Activated naive CD8-positive, alpha-beta T cell treated with anti-CD3 and anti-CD28 coated beads for 36 hours (primary cell): ENCODE measurements at regions not wholly inside any gene's neighbourhood (a gene's known extent, or its start where the extent isn't known, plus 50 kb on each side); places are given as distances from the start of the nearest gene placed in this dataset.
A peak's percentile ranks its signal among the peaks of the same experiment; 100 is the strongest.

Source experiments
- DNase-seq: peaks from one replicate; pipeline ENCODE4 v3.0.0; 2021
- H3K27ac Mint-ChIP-seq: one replicate; pipeline ENCODE4 v1.8.0; 2022; ENCODE audit warnings: mild to moderate bottlenecking, moderate library complexity, mixed read lengths
- H3K27me3 Mint-ChIP-seq: one replicate; pipeline ENCODE4 v1.8.0; 2022; ENCODE audit warnings: mild to moderate bottlenecking, mixed read lengths
- H3K36me3 Mint-ChIP-seq: one replicate; pipeline ENCODE4 v1.8.0; 2021; ENCODE audit warnings: mild to moderate bottlenecking, mixed read lengths
- H3K4me1 Mint-ChIP-seq: one replicate; pipeline ENCODE4 v1.8.0; 2021; ENCODE audit warnings: mixed read lengths
- H3K4me3 Mint-ChIP-seq: one replicate; pipeline ENCODE4 v1.8.0; 2022; ENCODE audit warnings: mild to moderate bottlenecking, moderate library complexity, mixed read lengths
- H3K9me3 Mint-ChIP-seq: one replicate; pipeline ENCODE4 v1.8.0; 2022; ENCODE audit warnings: mixed read lengths

GRCh38 chr5:159439002-159439401 is 108.7 kb upstream of the IL12B start:
- Mint-ChIP-seq H3K9me3 (no peaks in the 10 kb centered on the region), H3K27ac (no peak overlapping the region), H3K4me1 (no peaks in the 10 kb centered on the region), H3K36me3 (no peaks in the 10 kb centered on the region), H3K27me3 (no peaks in the 10 kb centered on the region), H3K4me3 (no peak overlapping the region)
- DNase-seq = no peak

GRCh38 chr5:159440235-159440634 is 109.9 kb upstream of the IL12B start:
- Mint-ChIP-seq H3K9me3 (no peaks in the 10 kb centered on the region), H3K4me1 (peaks cover 2% of the 10 kb centered on the region), H3K27ac (no peak overlapping the region), H3K36me3 (no peaks in the 10 kb centered on the region), H3K27me3 (peaks cover 7% of the 10 kb centered on the region), H3K4me3 (no peak overlapping the region)
- DNase-seq = no peak

- H3K36me3 Mint-ChIP-seq = no peaks in the 10 kb centered on the region
- H3K27ac Mint-ChIP-seq = no peak overlapping the region
- peaks cover 11% of the 10 kb centered on the region for H3K27me3 Mint-ChIP-seq
- H3K4me3 Mint-ChIP-seq = no peak overlapping the region
- DNase-seq = no peak
- H3K9me3 Mint-ChIP-seq = no peaks in the 10 kb centered on the region
- H3K4me1 Mint-ChIP-seq = peaks cover 2% of the 10 kb centered on the region
Observed at GRCh38 chr5:159440968-159441367, 110.7 kb upstream of the IL12B start.

GRCh38 chr5:159441441-159441840 is 111.2 kb upstream of the IL12B start:
- DNase-seq = no peak
- H3K4me1 Mint-ChIP-seq = peaks cover 2% of the 10 kb centered on the region
- no peaks in the 10 kb centered on the region for H3K9me3 Mint-ChIP-seq
- H3K27me3 Mint-ChIP-seq = peaks cover 11% of the 10 kb centered on the region
- H3K4me3 Mint-ChIP-seq = no peak overlapping the region
- H3K27ac Mint-ChIP-seq = no peak overlapping the region
- H3K36me3 Mint-ChIP-seq = no peaks in the 10 kb centered on the region

GRCh38 chr5:159442206-159442850 is 112.0 kb upstream of the IL12B start:
- peaks cover 11% of the 10 kb centered on the region for H3K27me3 Mint-ChIP-seq

GRCh38 chr5:159444441-159445082 is 114.3 kb upstream of the IL12B start:
- Mint-ChIP-seq H3K9me3 (no peaks in the 10 kb centered on the region), H3K4me3 (no peak overlapping the region), H3K4me1 (peaks cover 2% of the 10 kb centered on the region), H3K36me3 (no peaks in the 10 kb centered on the region), H3K27ac (no peak overlapping the region), H3K27me3 (peaks cover 11% of the 10 kb centered on the region)
- no peak for DNase-seq

More at GRCh38 chr5:159442206-159442850, 112.0 kb upstream of the IL12B start:
- H3K9me3 Mint-ChIP-seq = no peaks in the 10 kb centered on the region
- no peaks in the 10 kb centered on the region for H3K36me3 Mint-ChIP-seq
- DNase-seq = no peak
- no peak overlapping the region for H3K27ac Mint-ChIP-seq
- no peak overlapping the region for H3K4me3 Mint-ChIP-seq
- H3K4me1 Mint-ChIP-seq = peaks cover 2% of the 10 kb centered on the region

GRCh38 chr5:159447116-159447515 is 116.8 kb upstream of the IL12B start:
- Mint-ChIP-seq H3K4me3 (no peak overlapping the region), H3K4me1 (peaks cover 2% of the 10 kb centered on the region), H3K27me3 (peaks cover 11% of the 10 kb centered on the region), H3K36me3 (no peaks in the 10 kb centered on the region), H3K9me3 (no peaks in the 10 kb centered on the region), H3K27ac (no peak overlapping the region)
- no peak for DNase-seq

GRCh38 chr5:159448841-159449407 is 118.6 kb upstream of the IL12B start:
- Mint-ChIP-seq H3K4me1 (peaks cover 4% of the 10 kb centered on the region), H3K36me3 (no peaks in the 10 kb centered on the region), H3K9me3 (no peaks in the 10 kb centered on the region), H3K27ac (no peak overlapping the region), H3K27me3 (peaks cover 11% of the 10 kb centered on the region), H3K4me3 (no peak overlapping the region)
- DNase-seq = no peak

GRCh38 chr5:159449925-159450324 is 119.6 kb upstream of the IL12B start:
- Mint-ChIP-seq H3K4me1 (peaks cover 2% of the 10 kb centered on the region), H3K27me3 (peaks cover 15% of the 10 kb centered on the region), H3K9me3 (no peaks in the 10 kb centered on the region), H3K4me3 (no peak overlapping the region), H3K27ac (no peak overlapping the region), H3K36me3 (no peaks in the 10 kb centered on the region)
- no peak for DNase-seq

GRCh38 chr5:159450417-159450816 is 120.1 kb upstream of the IL12B start:
- Mint-ChIP-seq H3K27ac (no peak overlapping the region), H3K27me3 (peaks cover 16% of the 10 kb centered on the region), H3K4me1 (peaks cover 2% of the 10 kb centered on the region), H3K36me3 (no peaks in the 10 kb centered on the region), H3K4me3 (no peak overlapping the region), H3K9me3 (no peaks in the 10 kb centered on the region)
- DNase-seq = no peak

GRCh38 chr5:159451197-159452052 is 121.1 kb upstream of the IL12B start:
- H3K27me3 Mint-ChIP-seq = peaks cover 15% of the 10 kb centered on the region

GRCh38 chr5:159452480-159453167 is 122.3 kb upstream of the IL12B start:
- Mint-ChIP-seq H3K9me3 (no peaks in the 10 kb centered on the region), H3K27ac (no peak overlapping the region), H3K27me3 (peaks cover 15% of the 10 kb centered on the region), H3K4me3 (no peak overlapping the region), H3K4me1 (peaks cover 21% of the 10 kb centered on the region), H3K36me3 (no peaks in the 10 kb centered on the region)
- no peak for DNase-seq

More at GRCh38 chr5:159451197-159452052, 121.1 kb upstream of the IL12B start:
- Mint-ChIP-seq H3K36me3 (no peaks in the 10 kb centered on the region), H3K4me3 (no peak overlapping the region), H3K4me1 (peaks cover 11% of the 10 kb centered on the region), H3K27ac (no peak overlapping the region), H3K9me3 (no peaks in the 10 kb centered on the region)
- DNase-seq = no peak

GRCh38 chr5:159453209-159453608 is 122.9 kb upstream of the IL12B start:
- Mint-ChIP-seq H3K9me3 (peaks cover 1% of the 10 kb centered on the region), H3K36me3 (no peaks in the 10 kb centered on the region), H3K27ac (no peak overlapping the region), H3K4me3 (no peak overlapping the region), H3K27me3 (peaks cover 15% of the 10 kb centered on the region), H3K4me1 (peaks cover 26% of the 10 kb centered on the region)
- DNase-seq = no peak

GRCh38 chr5:159456261-159456660 is 126.0 kb upstream of the IL12B start:
- H3K9me3 Mint-ChIP-seq = peaks cover 4% of the 10 kb centered on the region
- H3K36me3 Mint-ChIP-seq = peaks cover 1% of the 10 kb centered on the region
- DNase-seq = no peak
- H3K4me1 Mint-ChIP-seq = peaks cover 47% of the 10 kb centered on the region
- H3K27ac Mint-ChIP-seq = peak overlapping the region; percentile 62
- peaks cover 15% of the 10 kb centered on the region for H3K27me3 Mint-ChIP-seq
- no peak overlapping the region for H3K4me3 Mint-ChIP-seq
